ENCODE measurements at regions not wholly inside any gene's neighbourhood (a gene's known extent, or its start where the extent isn't known, plus 50 kb on each side); places are given as distances from the start of the nearest gene placed in this dataset.

DNA sequence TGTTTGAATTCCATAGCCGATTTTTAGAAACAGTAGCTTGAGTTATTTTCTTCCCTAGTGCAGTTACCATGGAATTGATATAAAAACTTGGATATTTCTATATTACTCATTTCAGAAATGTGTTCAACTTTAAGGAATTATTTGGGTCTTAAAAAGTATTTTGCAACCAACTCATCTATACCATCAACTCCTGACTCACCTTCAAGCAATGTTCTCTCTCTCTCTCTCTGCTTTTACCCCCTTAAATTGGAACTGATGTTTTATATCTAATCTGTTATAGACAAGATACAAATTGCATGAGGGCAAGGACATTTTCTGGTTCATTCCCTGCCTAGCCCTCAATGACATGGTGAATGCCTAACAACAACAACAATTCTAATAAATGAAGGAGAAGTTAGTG, 214.7 kb upstream of the NRIP1 start:
- ChIA-PET RAD21 (ENCODE audit: unreplicated experiment) (no interaction called here), CTCF (no interaction called here), SMC1A (ENCODE audit: uncharacterized antibody, unreplicated experiment) (no interaction called here), POLR2A (no interaction called here)
- no peak for FAIRE-seq
- Histone ChIP-seq H3K79me2 (ENCODE audit: control insufficient read depth, insufficient read depth, low read length) (no peaks in the 10 kb centered on the region), H4K20me1 (ENCODE audit: control insufficient read depth, insufficient read depth) (no peaks in the 10 kb centered on the region), H3K4me1 (ENCODE audit: control insufficient read depth, insufficient read depth, low read length) (no peaks in the 10 kb centered on the region), H3K9me3 (replicated peaks; ENCODE audit: control insufficient read depth, insufficient read depth, low read length) (no peaks in the 10 kb centered on the region), H3K27me3 (replicated peaks in 1 of 2; ENCODE audit: control insufficient read depth in 2 of 2, insufficient read depth in 2 of 2, low read length in 1 of 2) (no peaks in the 10 kb centered on the region), H2AFZ (ENCODE audit: control insufficient read depth, low read depth, low read length) (no peak overlapping the region), H3K4me2 (ENCODE audit: control insufficient read depth, insufficient read depth) (no peak overlapping the region), H3K4me3 (no peak overlapping the region), H3K36me3 (ENCODE audit: control insufficient read depth in 2 of 2, insufficient read depth in 2 of 2, low read length in 1 of 2) (no peaks in the 10 kb centered on the region), H3K9ac (ENCODE audit: control insufficient read depth, insufficient read depth, low read length) (no peak overlapping the region), H3K27ac (ENCODE audit: control insufficient read depth, insufficient read depth) (no peak overlapping the region)
- no peak for TF ChIP-seq ZBTB33 (IDR thresholded peaks at IDR 0.05)
- TF ChIP-seq HDGF (IDR thresholded peaks at IDR 0.05): no peak
- no peak for TF ChIP-seq HCFC1 (IDR thresholded peaks at IDR 0.05; ENCODE audit: low read length)
- in situ Hi-C loops (cut with MboI) (no loop called here), intact Hi-C loops (cut with micrococcal nuclease; ENCODE audit: unreplicated experiment) (no loop called here)
- 0% methylated on average over 1 of the region's 1 CpG for WGBS (ENCODE audit: insufficient coverage, insufficient replicate concordance, low lambda C conversion rate, missing lambda C conversion rate)
- no peak for ATAC-seq
- no peak for DNase-seq (ENCODE audit: low read depth, low spot score)
- no TSS peak for BruUV-seq (replicated peaks)

- intact Hi-C loops (cut with micrococcal nuclease; ENCODE audit: unreplicated experiment): no loop called here
- Histone ChIP-seq H3K27ac (ENCODE audit: control insufficient read depth, insufficient read depth) (no peak overlapping the region), H3K36me3 (ENCODE audit: control insufficient read depth in 2 of 2, insufficient read depth in 2 of 2, low read length in 1 of 2) (no peaks in the 10 kb centered on the region), H3K4me2 (ENCODE audit: control insufficient read depth, insufficient read depth) (no peak overlapping the region), H3K9me3 (replicated peaks; ENCODE audit: control insufficient read depth, insufficient read depth, low read length) (no peaks in the 10 kb centered on the region), H2AFZ (ENCODE audit: control insufficient read depth, low read depth, low read length) (no peak overlapping the region), H3K4me3 (no peak overlapping the region), H3K4me1 (ENCODE audit: control insufficient read depth, insufficient read depth, low read length) (no peaks in the 10 kb centered on the region), H3K79me2 (ENCODE audit: control insufficient read depth, insufficient read depth, low read length) (no peaks in the 10 kb centered on the region), H3K9ac (ENCODE audit: control insufficient read depth, insufficient read depth, low read length) (no peak overlapping the region), H4K20me1 (ENCODE audit: control insufficient read depth, insufficient read depth) (no peaks in the 10 kb centered on the region), H3K27me3 (replicated peaks in 1 of 2; ENCODE audit: control insufficient read depth in 2 of 2, insufficient read depth in 2 of 2, low read length in 1 of 2) (no peaks in the 10 kb centered on the region)
- TF ChIP-seq MYB (IDR thresholded peaks at IDR 0.05; ENCODE audit: borderline replicate concordance, low read depth, low read length): no peak
- no peak for TF ChIP-seq RELA (IDR thresholded peaks at IDR 0.05; ENCODE audit: borderline replicate concordance, partially characterized antibody)
- no peak for TF ChIP-seq POLR2AphosphoS5 (IDR thresholded peaks at IDR 0.05; ENCODE audit: low read length)
- TF ChIP-seq ATF7 (IDR thresholded peaks at IDR 0.05; ENCODE audit: low read depth): no peak
- no peak for TF ChIP-seq ZBED1 (IDR thresholded peaks at IDR 0.05; ENCODE audit: borderline replicate concordance)
- ChIA-PET RAD21 (ENCODE audit: unreplicated experiment) (no interaction called here), SMC1A (ENCODE audit: uncharacterized antibody, unreplicated experiment) (interaction anchor here (0.5 kb wide), 1 partner anchor 847 kb away, joined by 4 read pairs; no protein-coding TSS in a partner anchor), CTCF (interaction anchor here (1.2 kb wide), 1 partner anchor 19 kb away, joined by 3 read pairs; no protein-coding TSS in a partner anchor), POLR2A (no interaction called here)
- no peak for ATAC-seq
- no TSS peak for BruUV-seq (replicated peaks)
- FAIRE-seq: no peak
- DNase-seq (ENCODE audit: low read depth, low spot score): no peak
- 15% methylated on average over 3 of the region's 3 CpGs for WGBS (ENCODE audit: insufficient coverage, insufficient replicate concordance, low lambda C conversion rate, missing lambda C conversion rate)
- in situ Hi-C loops (cut with MboI): no loop called here
Observed at GRCh38 chr21:15281714-15282113, 216.9 kb upstream of the NRIP1 start.
